GM13977 (cell line): ENCODE measurements at regions not wholly inside any gene's neighbourhood (a gene's known extent, or its start where the extent isn't known, plus 50 kb on each side); places are given as distances from the start of the nearest gene placed in this dataset.
"Not testable (repeated sequence)": the region's sequence is repeated elsewhere in the genome, so short reads cannot be mapped to it uniquely, and the experiment has no call there.

Source experiments
- DNase-seq: peaks from one replicate; pipeline ENCODE4 v3.0.0; 2012; ENCODE audit warnings: low spot score
- CTCF ChIP-seq: IDR thresholded peaks from 2 replicates; pipeline ENCODE4 v1.5.1; 2012; ENCODE audit warnings: mild to moderate bottlenecking, control low read depth; ENCODE audit not compliant: insufficient read depth; ENCODE audit errors: extremely low read depth, missing control alignments
- in situ Hi-C: fragments of 300-500 bp; cut with MboI; formaldehyde crosslinking; loops from one replicate; pipeline ENCODE4 v1.12.0; 2022; ENCODE audit warnings: low sequenced_read_pairs, low pct_unique_long_range_greater_than_20kb, mixed read lengths, inconsistent platforms; ENCODE audit not compliant: unreplicated experiment

- no peak for TF ChIP-seq CTCF
- in situ Hi-C loops, result no loop called here
- no peak for DNase-seq
Measured at GRCh38 chr1:38497921-38498656, 361.5 kb downstream of the RRAGC start.

DNA sequence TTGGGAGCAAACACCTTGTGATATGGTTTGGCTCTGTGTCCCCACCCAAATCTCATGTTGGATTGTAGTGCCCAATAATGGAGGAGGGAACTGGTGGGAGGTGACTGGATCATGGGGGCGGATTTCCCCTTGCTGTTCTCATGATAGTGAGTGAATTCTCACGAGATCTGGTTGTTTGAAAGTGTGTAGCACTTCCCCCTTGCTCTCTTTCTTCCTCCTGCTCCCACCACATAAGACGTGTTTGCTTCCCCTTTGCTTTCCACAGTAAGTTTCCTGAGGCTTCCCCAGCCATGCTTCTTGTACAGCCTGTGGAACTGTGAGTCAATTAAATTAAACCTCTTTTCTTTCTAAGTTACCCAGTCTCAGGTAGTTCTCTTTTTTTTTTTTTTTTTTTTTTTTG lies 366.3 kb downstream of the RRAGC start:
- in situ Hi-C loops, DNase-seq: not testable (repeated sequence)

DNA sequence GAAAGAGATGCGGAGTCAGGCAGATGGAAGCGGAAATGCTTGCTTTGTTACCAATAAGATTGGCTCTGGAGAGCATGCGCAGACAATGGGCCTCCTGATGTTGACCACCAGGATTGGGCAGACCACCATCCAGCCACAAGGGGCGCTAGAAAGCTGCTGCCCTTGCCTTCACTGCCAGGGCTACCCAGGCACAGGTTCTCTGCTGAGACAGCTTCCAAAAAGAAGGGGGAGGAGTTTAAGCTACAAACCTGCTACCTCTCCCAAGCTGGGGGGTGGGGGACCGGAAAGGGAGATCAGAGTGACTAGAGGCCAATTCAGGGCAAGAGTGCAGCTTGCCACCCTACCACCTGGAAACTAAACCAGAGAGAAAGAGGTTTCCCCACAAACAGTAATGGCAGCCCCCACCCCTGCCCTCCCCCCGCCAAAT lies 369.7 kb downstream of the RRAGC start:
- peak; percentile 38 for TF ChIP-seq CTCF
- DNase-seq, result peak; percentile 51
- in situ Hi-C loops, result no loop called here

- TF ChIP-seq CTCF, result no peak
- no peak for DNase-seq
- in situ Hi-C loops, result no loop called here
Measured at GRCh38 chr1:38488162-38488898, 371.2 kb downstream of the RRAGC start.

DNA sequence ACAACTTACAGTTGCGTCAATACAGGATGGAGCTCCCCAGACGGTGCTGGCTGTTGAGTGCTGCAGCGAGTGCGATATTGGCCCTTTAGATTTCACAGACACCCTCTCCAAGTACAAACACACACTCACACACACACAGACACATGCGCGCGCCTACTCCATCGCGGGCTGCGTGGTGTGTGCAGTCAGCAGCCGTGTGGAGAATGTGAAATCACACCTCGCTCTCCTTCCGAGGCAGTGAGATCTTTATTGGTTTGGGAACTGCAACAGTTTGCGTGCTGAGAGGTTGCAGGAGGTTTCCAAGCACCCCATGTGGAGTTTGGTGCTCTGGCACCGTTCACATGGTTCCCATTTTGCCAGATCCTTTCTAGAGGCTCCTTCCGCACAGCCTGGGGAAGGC lies 372.2 kb downstream of the RRAGC start:
- DNase-seq, result no peak
- no peak for TF ChIP-seq CTCF
- in situ Hi-C loops, result no loop called here

DNA sequence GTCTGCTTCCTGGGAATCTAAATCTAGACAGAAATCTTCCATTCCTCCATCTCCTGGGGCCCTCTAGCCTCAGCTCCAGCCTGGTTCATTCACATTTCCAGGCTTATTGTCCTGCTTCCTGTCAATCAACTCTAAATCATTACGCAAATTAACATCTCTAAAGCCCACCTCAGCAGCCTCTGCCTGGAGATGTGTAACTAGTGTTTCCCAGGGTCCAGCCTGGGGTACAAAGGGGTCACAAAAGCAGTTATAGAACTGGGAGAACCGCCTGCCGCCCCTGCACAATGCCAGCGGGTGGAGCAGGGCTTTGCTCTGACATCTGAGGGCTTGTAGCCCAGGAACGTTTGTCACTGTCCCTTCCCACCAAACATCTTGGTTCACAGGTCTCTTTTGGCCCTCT lies 373.5 kb downstream of the RRAGC start:
- in situ Hi-C loops, result no loop called here
- TF ChIP-seq CTCF, result no peak
- DNase-seq, result no peak
